ENCODE measurements at regions not wholly inside any gene's neighbourhood (a gene's known extent, or its start where the extent isn't known, plus 50 kb on each side); places are given as distances from the start of the nearest gene placed in this dataset.
A peak's percentile ranks its signal among the peaks of the same experiment; 100 is the strongest.

DNA sequence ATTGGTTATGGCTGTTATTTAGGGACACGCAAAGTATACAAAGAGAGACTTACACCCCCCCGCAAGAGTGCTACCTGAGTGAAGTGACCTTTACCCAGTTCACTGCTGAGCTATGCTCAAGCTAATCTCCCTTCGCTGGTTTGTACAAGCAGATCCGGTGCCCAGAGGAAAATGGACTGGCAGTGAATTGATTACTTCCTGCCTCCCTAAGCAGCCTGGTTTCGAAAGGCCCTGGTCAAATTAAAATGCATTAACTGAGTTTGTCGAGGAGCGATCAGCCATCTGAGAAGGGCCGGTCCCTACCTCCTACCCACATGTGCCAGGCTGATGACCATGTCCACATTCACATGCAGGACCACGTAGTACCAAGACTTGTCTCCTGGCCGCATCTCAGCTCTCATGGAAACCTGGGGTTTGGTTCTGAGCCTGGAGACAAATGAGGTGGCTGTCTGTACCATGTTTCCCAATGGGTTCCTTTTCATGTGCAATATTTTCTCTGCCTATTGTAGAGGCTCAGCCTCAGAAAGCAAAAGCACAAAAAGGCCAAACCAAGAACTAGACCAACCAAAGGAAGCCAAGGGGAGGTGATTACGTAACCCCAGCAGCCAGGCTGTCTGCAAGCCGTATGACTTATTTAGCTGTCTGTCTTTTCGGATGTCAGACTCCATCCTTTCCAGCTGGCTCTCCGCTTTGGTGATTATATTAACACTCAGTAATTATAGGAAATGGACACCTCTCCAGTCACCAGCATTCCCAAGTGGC, 284.7 kb upstream of the PWP1 start:
- TF ChIP-seq, protein P1, sequence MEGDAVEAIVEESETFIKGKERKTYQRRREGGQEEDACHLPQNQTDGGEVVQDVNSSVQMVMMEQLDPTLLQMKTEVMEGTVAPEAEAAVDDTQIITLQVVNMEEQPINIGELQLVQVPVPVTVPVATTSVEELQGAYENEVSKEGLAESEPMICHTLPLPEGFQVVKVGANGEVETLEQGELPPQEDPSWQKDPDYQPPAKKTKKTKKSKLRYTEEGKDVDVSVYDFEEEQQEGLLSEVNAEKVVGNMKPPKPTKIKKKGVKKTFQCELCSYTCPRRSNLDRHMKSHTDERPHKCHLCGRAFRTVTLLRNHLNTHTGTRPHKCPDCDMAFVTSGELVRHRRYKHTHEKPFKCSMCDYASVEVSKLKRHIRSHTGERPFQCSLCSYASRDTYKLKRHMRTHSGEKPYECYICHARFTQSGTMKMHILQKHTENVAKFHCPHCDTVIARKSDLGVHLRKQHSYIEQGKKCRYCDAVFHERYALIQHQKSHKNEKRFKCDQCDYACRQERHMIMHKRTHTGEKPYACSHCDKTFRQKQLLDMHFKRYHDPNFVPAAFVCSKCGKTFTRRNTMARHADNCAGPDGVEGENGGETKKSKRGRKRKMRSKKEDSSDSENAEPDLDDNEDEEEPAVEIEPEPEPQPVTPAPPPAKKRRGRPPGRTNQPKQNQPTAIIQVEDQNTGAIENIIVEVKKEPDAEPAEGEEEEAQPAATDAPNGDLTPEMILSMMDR (IDR thresholded peaks at IDR 0.05): no peak
- H3K27ac ChIP-seq: no peak overlapping the region
- no peak overlapping the region for H3K4me2 ChIP-seq (ENCODE audit: low read length)
- H3K9me3 ChIP-seq (ENCODE audit: control insufficient read depth, low read length): no peaks in the 10 kb centered on the region
- H3K27me3 ChIP-seq (ENCODE audit: control insufficient read depth, insufficient read depth, low read length): no peaks in the 10 kb centered on the region
- H3K4me1 ChIP-seq: peaks cover 30% of the 10 kb centered on the region
- no peak overlapping the region for H3K4me3 ChIP-seq (ENCODE audit: low read depth, low read length)
- no peaks in the 10 kb centered on the region for H3K36me3 ChIP-seq (ENCODE audit: control insufficient read depth, insufficient read depth, low read length)
- no peak overlapping the region for H3K9ac ChIP-seq
- no peak overlapping the region for H2AFZ ChIP-seq
- peaks cover 75% of the 10 kb centered on the region for H3K79me2 ChIP-seq

DNA sequence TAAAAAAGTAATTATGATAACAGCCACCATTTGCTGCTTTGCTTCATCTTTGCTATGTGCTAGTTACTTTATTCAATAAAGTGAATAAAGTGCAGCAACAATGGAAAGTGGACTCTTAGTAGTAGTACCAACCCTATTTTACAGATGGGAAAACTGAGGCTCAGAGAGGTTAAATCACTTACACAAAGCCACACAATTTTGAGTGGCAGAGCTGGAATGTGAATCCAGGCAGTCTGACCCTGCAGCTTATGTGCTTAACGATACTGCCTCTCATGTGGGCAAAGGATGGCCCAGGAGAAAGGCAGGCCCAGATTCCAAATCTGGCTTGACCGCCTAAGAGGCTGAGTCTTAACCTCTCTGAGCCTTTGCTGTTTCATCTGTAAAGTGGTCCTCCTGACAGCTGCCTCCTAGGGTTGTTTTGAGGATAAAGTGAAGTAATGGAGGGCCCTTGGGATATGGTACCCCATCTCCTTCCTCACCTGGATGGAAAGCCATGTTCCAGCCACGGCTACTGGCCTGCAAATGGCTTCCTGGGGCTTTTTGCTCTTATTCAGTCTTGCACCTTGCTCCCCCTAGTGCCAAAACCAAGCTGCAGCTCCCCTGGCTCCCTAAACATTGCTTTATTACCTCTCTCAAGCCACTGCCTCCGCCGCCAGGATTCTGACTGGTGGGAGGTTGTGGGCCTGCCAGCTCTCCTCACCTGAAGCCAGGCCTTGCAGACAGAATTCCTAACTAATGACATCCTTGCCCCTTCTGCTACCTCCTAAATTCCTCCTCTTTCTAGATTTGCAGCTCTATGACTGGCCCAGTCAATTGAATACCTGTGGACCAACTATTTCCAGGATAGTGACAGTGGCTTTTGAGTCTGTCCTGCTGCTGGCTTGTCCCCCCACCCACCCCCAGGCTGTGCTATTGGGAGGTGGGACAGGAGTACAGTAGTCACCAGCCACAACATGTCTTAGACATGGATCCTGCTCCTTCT, 283.3 kb upstream of the PWP1 start:
- H3K4me2 ChIP-seq (ENCODE audit: low read length): no peak overlapping the region
- H3K27ac ChIP-seq: no peak overlapping the region
- no peak overlapping the region for H2AFZ ChIP-seq
- TF ChIP-seq, protein P1 (IDR thresholded peaks at IDR 0.05): peak; percentile 64
- H3K4me1 ChIP-seq: peaks cover 22% of the 10 kb centered on the region
- H3K79me2 ChIP-seq: peaks cover 85% of the 10 kb centered on the region
- no peaks in the 10 kb centered on the region for H3K36me3 ChIP-seq (ENCODE audit: control insufficient read depth, insufficient read depth, low read length)
- no peaks in the 10 kb centered on the region for H3K27me3 ChIP-seq (ENCODE audit: control insufficient read depth, insufficient read depth, low read length)
- H3K4me3 ChIP-seq (ENCODE audit: low read depth, low read length): no peak overlapping the region
- H3K9ac ChIP-seq: no peak overlapping the region
- H3K9me3 ChIP-seq (ENCODE audit: control insufficient read depth, low read length): no peaks in the 10 kb centered on the region

DNA sequence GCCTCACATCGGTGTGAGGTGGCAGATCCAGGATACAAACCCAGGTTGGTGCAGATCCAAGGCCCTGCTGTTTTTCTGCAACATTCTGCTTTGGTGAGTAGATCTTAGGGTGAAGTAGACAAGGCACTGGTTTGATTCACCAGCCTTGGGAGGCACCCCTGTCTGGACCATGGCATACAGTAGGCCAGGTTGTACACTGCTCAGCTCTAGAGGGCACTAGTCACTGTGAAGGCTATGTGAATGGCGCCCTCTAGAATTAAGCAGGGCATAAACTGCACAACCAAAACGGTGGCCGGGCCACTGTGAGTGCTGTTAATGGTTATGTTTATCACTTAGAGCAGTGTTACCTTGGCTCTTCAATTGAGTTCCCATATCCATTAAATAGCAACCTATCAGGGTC, 280.6 kb upstream of the PWP1 start:
- Histone ChIP-seq H3K36me3 (ENCODE audit: control insufficient read depth, insufficient read depth, low read length) (no peaks in the 10 kb centered on the region), H3K4me1 (peaks cover 5% of the 10 kb centered on the region), H3K79me2 (peaks cover 81% of the 10 kb centered on the region), H2AFZ (no peak overlapping the region), H3K4me3 (ENCODE audit: low read depth, low read length) (no peak overlapping the region), H3K9me3 (ENCODE audit: control insufficient read depth, low read length) (no peaks in the 10 kb centered on the region), H3K27me3 (ENCODE audit: control insufficient read depth, insufficient read depth, low read length) (no peaks in the 10 kb centered on the region), H3K27ac (no peak overlapping the region), H3K4me2 (ENCODE audit: low read length) (no peak overlapping the region), H3K9ac (no peak overlapping the region)
- TF ChIP-seq, protein P1 (IDR thresholded peaks at IDR 0.05): peak; percentile 18

DNA sequence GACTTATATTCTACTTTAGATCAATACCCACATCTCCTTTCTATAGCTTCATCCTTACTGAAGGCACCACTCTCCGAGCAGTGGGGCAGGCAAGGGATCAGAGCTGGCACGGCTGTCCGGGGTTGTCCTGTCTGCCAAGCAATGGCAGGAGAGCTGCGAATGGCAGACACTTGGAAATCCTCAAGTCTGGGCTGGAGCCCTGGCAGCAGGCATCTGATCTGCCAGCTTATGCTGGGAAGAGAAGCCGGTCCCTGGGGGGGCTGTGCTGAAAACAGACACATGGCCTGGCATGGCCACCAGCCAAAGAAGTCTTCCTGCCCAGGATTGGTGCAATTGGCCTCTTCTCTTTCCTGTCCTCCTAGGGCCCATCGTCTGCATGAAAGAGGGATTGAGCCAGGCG, 280.2 kb upstream of the PWP1 start:
- no peak overlapping the region for H3K27ac ChIP-seq
- peaks cover 81% of the 10 kb centered on the region for H3K79me2 ChIP-seq
- no peak overlapping the region for H3K4me3 ChIP-seq (ENCODE audit: low read depth, low read length)
- H3K4me2 ChIP-seq (ENCODE audit: low read length): no peak overlapping the region
- no peaks in the 10 kb centered on the region for H3K27me3 ChIP-seq (ENCODE audit: control insufficient read depth, insufficient read depth, low read length)
- H3K9ac ChIP-seq: no peak overlapping the region
- TF ChIP-seq, protein P1 (IDR thresholded peaks at IDR 0.05): no peak
- no peaks in the 10 kb centered on the region for H3K9me3 ChIP-seq (ENCODE audit: control insufficient read depth, low read length)
- H3K36me3 ChIP-seq (ENCODE audit: control insufficient read depth, insufficient read depth, low read length): no peaks in the 10 kb centered on the region
- no peak overlapping the region for H2AFZ ChIP-seq
- H3K4me1 ChIP-seq: peaks cover 5% of the 10 kb centered on the region
